ENCODE measurements at regions not wholly inside any gene's neighbourhood (a gene's known extent, or its start where the extent isn't known, plus 50 kb on each side); places are given as distances from the start of the nearest gene placed in this dataset.

DNA sequence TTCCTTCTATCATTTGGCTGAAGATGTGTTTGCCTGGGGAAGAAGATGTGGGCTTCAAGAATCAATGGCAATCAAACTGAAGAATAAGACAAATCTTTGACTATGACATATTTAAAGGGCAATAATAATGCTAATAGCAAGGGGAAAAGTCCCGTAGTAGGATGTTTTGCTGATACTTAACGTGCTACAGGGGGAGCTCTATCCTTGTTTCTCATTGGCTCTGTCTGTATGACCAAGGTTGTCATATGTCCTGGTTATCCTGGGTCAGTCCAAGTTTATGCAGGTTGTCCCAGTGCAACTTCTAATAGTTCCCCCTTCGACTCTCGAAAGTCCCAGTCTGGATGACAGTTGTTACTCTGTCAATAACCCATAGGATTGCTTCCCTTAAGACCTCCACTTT lies 321.3 kb downstream of the DHX35 start:
- no peak for ATAC-seq
- peaks cover 10% of the 10 kb centered on the region for H3K27me3 Mint-ChIP-seq (ENCODE audit: insufficient read depth, low read depth, poor library complexity)

GRCh38 chr20:39282619-39283092 lies 320.5 kb downstream of the DHX35 start:
- Histone ChIP-seq H3K36me3 (ENCODE audit: insufficient read depth) (no peaks in the 10 kb centered on the region; the same call in 1 of the 2 replicates), H2AFZ (no peak overlapping the region), H3K27ac (ENCODE audit: low read depth) (no peak overlapping the region), H4K20me1 (replicated peaks; ENCODE audit: insufficient read depth) (no peaks in the 10 kb centered on the region), H3K27me3 (ENCODE audit: insufficient read depth) (no peaks in the 10 kb centered on the region), H3K4me1 (ENCODE audit: insufficient read depth) (peaks cover 29% of the 10 kb centered on the region), H3K4me2 (peak overlapping the region; percentile 61), H3K4me3 (peak overlapping the region; percentile 21; the same call in 1 of the 2 replicates), H3K9me2 (ENCODE audit: insufficient read depth) (peaks cover 6% of the 10 kb centered on the region), H3F3A (replicated peaks; ENCODE audit: low read depth) (no peaks in the 10 kb centered on the region), H3K79me2 (replicated peaks; ENCODE audit: insufficient read depth) (no peaks in the 10 kb centered on the region)
- H3K9me3 Mint-ChIP-seq: peaks cover 20% of the 10 kb centered on the region
- peak overlapping the region; percentile 23; the same call in 2 of the 3 replicates for H3K4me3 Mint-ChIP-seq
- H3K27ac Mint-ChIP-seq: no peak overlapping the region
- H3K27me3 Mint-ChIP-seq (ENCODE audit: insufficient read depth, low read depth, poor library complexity): peaks cover 10% of the 10 kb centered on the region
- peaks cover 39% of the 10 kb centered on the region for H3K4me1 Mint-ChIP-seq
- ATAC-seq: peak; percentile 94
- TF ChIP-seq, protein P1, sequence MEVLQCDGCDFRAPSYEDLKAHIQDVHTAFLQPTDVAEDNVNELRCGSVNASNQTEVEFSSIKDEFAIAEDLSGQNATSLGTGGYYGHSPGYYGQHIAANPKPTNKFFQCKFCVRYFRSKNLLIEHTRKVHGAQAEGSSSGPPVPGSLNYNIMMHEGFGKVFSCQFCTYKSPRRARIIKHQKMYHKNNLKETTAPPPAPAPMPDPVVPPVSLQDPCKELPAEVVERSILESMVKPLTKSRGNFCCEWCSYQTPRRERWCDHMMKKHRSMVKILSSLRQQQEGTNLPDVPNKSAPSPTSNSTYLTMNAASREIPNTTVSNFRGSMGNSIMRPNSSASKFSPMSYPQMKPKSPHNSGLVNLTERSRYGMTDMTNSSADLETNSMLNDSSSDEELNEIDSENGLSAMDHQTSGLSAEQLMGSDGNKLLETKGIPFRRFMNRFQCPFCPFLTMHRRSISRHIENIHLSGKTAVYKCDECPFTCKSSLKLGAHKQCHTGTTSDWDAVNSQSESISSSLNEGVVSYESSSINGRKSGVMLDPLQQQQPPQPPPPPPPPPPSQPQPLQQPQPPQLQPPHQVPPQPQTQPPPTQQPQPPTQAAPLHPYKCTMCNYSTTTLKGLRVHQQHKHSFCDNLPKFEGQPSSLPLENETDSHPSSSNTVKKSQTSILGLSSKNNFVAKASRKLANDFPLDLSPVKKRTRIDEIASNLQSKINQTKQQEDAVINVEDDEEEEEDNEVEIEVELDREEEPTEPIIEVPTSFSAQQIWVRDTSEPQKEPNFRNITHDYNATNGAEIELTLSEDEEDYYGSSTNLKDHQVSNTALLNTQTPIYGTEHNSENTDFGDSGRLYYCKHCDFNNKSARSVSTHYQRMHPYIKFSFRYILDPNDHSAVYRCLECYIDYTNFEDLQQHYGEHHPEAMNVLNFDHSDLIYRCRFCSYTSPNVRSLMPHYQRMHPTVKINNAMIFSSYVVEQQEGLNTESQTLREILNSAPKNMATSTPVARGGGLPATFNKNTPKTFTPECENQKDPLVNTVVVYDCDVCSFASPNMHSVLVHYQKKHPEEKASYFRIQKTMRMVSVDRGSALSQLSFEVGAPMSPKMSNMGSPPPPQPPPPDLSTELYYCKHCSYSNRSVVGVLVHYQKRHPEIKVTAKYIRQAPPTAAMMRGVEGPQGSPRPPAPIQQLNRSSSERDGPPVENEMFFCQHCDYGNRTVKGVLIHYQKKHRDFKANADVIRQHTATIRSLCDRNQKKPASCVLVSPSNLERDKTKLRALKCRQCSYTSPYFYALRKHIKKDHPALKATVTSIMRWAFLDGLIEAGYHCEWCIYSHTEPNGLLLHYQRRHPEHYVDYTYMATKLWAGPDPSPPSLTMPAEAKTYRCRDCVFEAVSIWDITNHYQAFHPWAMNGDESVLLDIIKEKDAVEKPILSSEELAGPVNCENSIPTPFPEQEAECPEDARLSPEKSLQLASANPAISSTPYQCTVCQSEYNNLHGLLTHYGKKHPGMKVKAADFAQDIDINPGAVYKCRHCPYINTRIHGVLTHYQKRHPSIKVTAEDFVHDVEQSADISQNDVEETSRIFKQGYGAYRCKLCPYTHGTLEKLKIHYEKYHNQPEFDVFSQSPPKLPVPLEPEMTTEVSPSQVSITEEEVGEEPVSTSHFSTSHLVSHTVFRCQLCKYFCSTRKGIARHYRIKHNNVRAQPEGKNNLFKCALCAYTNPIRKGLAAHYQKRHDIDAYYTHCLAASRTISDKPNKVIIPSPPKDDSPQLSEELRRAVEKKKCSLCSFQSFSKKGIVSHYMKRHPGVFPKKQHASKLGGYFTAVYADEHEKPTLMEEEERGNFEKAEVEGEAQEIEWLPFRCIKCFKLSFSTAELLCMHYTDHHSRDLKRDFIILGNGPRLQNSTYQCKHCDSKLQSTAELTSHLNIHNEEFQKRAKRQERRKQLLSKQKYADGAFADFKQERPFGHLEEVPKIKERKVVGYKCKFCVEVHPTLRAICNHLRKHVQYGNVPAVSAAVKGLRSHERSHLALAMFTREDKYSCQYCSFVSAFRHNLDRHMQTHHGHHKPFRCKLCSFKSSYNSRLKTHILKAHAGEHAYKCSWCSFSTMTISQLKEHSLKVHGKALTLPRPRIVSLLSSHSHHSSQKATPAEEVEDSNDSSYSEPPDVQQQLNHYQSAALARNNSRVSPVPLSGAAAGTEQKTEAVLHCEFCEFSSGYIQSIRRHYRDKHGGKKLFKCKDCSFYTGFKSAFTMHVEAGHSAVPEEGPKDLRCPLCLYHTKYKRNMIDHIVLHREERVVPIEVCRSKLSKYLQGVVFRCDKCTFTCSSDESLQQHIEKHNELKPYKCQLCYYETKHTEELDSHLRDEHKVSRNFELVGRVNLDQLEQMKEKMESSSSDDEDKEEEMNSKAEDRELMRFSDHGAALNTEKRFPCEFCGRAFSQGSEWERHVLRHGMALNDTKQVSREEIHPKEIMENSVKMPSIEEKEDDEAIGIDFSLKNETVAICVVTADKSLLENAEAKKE (CRISPR knock-in tag; IDR thresholded peaks at IDR 0.05): peak; percentile 46; the same call in 1 of the 2 replicates
- TF ChIP-seq POLR2AphosphoS5 (IDR thresholded peaks at IDR 0.05; ENCODE audit: low read depth): no peak
- 0 out of 2 replicates have a peak, but pooled peaks have one; percentile 63 for TF ChIP-seq NANOG (IDR thresholded peaks at IDR 0.05; ENCODE audit: borderline replicate concordance)
- no peak for TF ChIP-seq ZNF331 (CRISPR knock-in tag; IDR thresholded peaks at IDR 0.05; ENCODE audit: low read depth)
- TF ChIP-seq CREB1 (CRISPR knock-in tag; IDR thresholded peaks at IDR 0.05; ENCODE audit: low read depth): 0 out of 2 replicates have a peak, but pooled peaks have one; percentile 27
- DNase-seq (ENCODE audit: low spot score): peak; percentile 86
- peaks cover 8% of the 10 kb centered on the region for H3K36me3 Mint-ChIP-seq (ENCODE audit: low read depth)

More for the DNA sequence above, 321.3 kb downstream of the DHX35 start:
- H3K27ac Mint-ChIP-seq: no peak overlapping the region
- no peak overlapping the region for H3K4me3 Mint-ChIP-seq
- no peaks in the 10 kb centered on the region for H3K79me2 ChIP-seq (replicated peaks; ENCODE audit: insufficient read depth)
- peaks cover 28% of the 10 kb centered on the region for H3K9me3 Mint-ChIP-seq
- TF ChIP-seq NANOG (IDR thresholded peaks at IDR 0.05; ENCODE audit: borderline replicate concordance): no peak
- TF ChIP-seq, protein P2, sequence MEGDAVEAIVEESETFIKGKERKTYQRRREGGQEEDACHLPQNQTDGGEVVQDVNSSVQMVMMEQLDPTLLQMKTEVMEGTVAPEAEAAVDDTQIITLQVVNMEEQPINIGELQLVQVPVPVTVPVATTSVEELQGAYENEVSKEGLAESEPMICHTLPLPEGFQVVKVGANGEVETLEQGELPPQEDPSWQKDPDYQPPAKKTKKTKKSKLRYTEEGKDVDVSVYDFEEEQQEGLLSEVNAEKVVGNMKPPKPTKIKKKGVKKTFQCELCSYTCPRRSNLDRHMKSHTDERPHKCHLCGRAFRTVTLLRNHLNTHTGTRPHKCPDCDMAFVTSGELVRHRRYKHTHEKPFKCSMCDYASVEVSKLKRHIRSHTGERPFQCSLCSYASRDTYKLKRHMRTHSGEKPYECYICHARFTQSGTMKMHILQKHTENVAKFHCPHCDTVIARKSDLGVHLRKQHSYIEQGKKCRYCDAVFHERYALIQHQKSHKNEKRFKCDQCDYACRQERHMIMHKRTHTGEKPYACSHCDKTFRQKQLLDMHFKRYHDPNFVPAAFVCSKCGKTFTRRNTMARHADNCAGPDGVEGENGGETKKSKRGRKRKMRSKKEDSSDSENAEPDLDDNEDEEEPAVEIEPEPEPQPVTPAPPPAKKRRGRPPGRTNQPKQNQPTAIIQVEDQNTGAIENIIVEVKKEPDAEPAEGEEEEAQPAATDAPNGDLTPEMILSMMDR (conservative IDR thresholded peaks at IDR 0.05; ENCODE audit: low read depth in 2 of 2): peak in 1 of 2 experiments; percentile 65; a peak in 3 of 4 replicates
- DNase-seq (ENCODE audit: low spot score): no peak
- H3K4me3 ChIP-seq: no peak overlapping the region
- peaks cover 6% of the 10 kb centered on the region for H3K9me2 ChIP-seq (ENCODE audit: insufficient read depth)
- peaks cover 36% of the 10 kb centered on the region for H3K4me1 Mint-ChIP-seq
- peak overlapping the region; percentile 61; the same call in 1 of the 2 replicates for H3K4me2 ChIP-seq
- H3F3A ChIP-seq (replicated peaks; ENCODE audit: low read depth): no peaks in the 10 kb centered on the region
- H3K27me3 ChIP-seq (ENCODE audit: insufficient read depth): no peaks in the 10 kb centered on the region
- H4K20me1 ChIP-seq (replicated peaks; ENCODE audit: insufficient read depth): no peaks in the 10 kb centered on the region
- H3K36me3 ChIP-seq (ENCODE audit: insufficient read depth): peaks cover 3% of the 10 kb centered on the region
- H2AFZ ChIP-seq: no peak overlapping the region
- peaks cover 16% of the 10 kb centered on the region for H3K36me3 Mint-ChIP-seq (ENCODE audit: low read depth)
- no peak overlapping the region for H3K27ac ChIP-seq (ENCODE audit: low read depth)
- peaks cover 23% of the 10 kb centered on the region for H3K4me1 ChIP-seq (ENCODE audit: insufficient read depth)
